Neural cell (in vitro differentiated cells): ENCODE measurements at regions not wholly inside any gene's neighbourhood (a gene's known extent, or its start where the extent isn't known, plus 50 kb on each side); places are given as distances from the start of the nearest gene placed in this dataset.

Experiments
- EP300 ChIP-seq: fragments of 450-650 bp; conservative IDR thresholded peaks from 2 replicates; pipeline ENCODE4 v1.6.1; 2014; ENCODE audit warnings: antibody characterized with exemption, mild to moderate bottlenecking, moderate library complexity; ENCODE audit not compliant: poor library complexity, severe bottlenecking
- POLR2AphosphoS5 ChIP-seq: IDR thresholded peaks from 2 replicates; pipeline ENCODE4 v1.6.1; 2012
- RAD21 ChIP-seq: fragments of 450-650 bp; conservative IDR thresholded peaks from 2 replicates; pipeline ENCODE4 v1.6.1; 2014; ENCODE audit warnings: antibody characterized with exemption, mild to moderate bottlenecking, moderate library complexity
- SMC3 ChIP-seq: fragments of 450-650 bp; conservative IDR thresholded peaks from 2 replicates; pipeline ENCODE4 v1.6.1; 2014; ENCODE audit warnings: antibody characterized with exemption, mild to moderate bottlenecking, moderate library complexity; ENCODE audit not compliant: poor library complexity
- TAF1 ChIP-seq: IDR thresholded peaks from 2 replicates; pipeline ENCODE4 v1.6.1; 2012; ENCODE audit warnings: low read depth
- TF ChIP-seq, protein P1 (sequence below): fragments of 450-650 bp; IDR thresholded peaks from 2 replicates; pipeline ENCODE4 v1.5.1; 2014; ENCODE audit warnings: antibody characterized with exemption, mild to moderate bottlenecking, moderate library complexity; ENCODE audit not compliant: poor library complexity, severe bottlenecking

- TF ChIP-seq, protein P1, sequence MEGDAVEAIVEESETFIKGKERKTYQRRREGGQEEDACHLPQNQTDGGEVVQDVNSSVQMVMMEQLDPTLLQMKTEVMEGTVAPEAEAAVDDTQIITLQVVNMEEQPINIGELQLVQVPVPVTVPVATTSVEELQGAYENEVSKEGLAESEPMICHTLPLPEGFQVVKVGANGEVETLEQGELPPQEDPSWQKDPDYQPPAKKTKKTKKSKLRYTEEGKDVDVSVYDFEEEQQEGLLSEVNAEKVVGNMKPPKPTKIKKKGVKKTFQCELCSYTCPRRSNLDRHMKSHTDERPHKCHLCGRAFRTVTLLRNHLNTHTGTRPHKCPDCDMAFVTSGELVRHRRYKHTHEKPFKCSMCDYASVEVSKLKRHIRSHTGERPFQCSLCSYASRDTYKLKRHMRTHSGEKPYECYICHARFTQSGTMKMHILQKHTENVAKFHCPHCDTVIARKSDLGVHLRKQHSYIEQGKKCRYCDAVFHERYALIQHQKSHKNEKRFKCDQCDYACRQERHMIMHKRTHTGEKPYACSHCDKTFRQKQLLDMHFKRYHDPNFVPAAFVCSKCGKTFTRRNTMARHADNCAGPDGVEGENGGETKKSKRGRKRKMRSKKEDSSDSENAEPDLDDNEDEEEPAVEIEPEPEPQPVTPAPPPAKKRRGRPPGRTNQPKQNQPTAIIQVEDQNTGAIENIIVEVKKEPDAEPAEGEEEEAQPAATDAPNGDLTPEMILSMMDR: no peak
- TF ChIP-seq EP300: no peak
- TF ChIP-seq TAF1: no peak
- no peak for TF ChIP-seq RAD21
- TF ChIP-seq POLR2AphosphoS5: no peak
- no peak for TF ChIP-seq SMC3
Measured at GRCh38 chr4:14054391-14054790, 426.9 kb upstream of the BOD1L1 start.
